H9 (cell line): ENCODE measurements at regions not wholly inside any gene's neighbourhood (a gene's known extent, or its start where the extent isn't known, plus 50 kb on each side); places are given as distances from the start of the nearest gene placed in this dataset.

Experiments
- DNase-seq: peaks from one replicate; pipeline ENCODE4 v3.0.0-alpha.2; 2017
- H2AFZ ChIP-seq: one replicate; pipeline ENCODE4 v1.6.1; 2013; ENCODE audit warnings: mild to moderate bottlenecking, low read length, control low read depth, moderate library complexity
- H2AK5ac ChIP-seq: 2 replicates; pipeline ENCODE4 v1.6.1; 2013; ENCODE audit warnings: low read length, control low read depth, mixed read lengths; ENCODE audit not compliant: insufficient read length
- H2BK120ac ChIP-seq: one replicate; pipeline ENCODE4 v1.6.1; 2013; ENCODE audit warnings: low read depth, mild to moderate bottlenecking, low read length, control low read depth, inconsistent platforms; ENCODE audit not compliant: poor library complexity, severe bottlenecking
- H2BK12ac ChIP-seq: 2 replicates; pipeline ENCODE4 v1.6.1; 2013; ENCODE audit warnings: low read length, control low read depth, mixed read lengths, low read depth; ENCODE audit not compliant: insufficient read length
- H2BK15ac ChIP-seq: 2 replicates; pipeline ENCODE4 v1.6.1; 2013; ENCODE audit warnings: low read depth, low read length, control low read depth
- H2BK20ac ChIP-seq: one replicate; pipeline ENCODE4 v1.6.1; 2013; ENCODE audit warnings: low read depth, mild to moderate bottlenecking, low read length, control low read depth, inconsistent platforms; ENCODE audit not compliant: poor library complexity, severe bottlenecking
- H2BK5ac ChIP-seq: 2 replicates; pipeline ENCODE4 v1.6.1; 2013; ENCODE audit warnings: low read length, control low read depth, mixed read lengths; ENCODE audit not compliant: insufficient read length
- H3K14ac ChIP-seq: 2 replicates; pipeline ENCODE4 v1.6.1; 2013; ENCODE audit warnings: low read length, control low read depth; ENCODE audit not compliant: insufficient read depth
- H3K18ac ChIP-seq: 2 replicates; pipeline ENCODE4 v1.6.1; 2013; ENCODE audit warnings: low read depth, mild to moderate bottlenecking, mixed read lengths, low read length, control low read depth; ENCODE audit not compliant: insufficient read length
- H3K23ac ChIP-seq: 2 replicates; pipeline ENCODE4 v1.6.1; 2013; ENCODE audit warnings: low read length, control low read depth, mixed read lengths, low read depth; ENCODE audit not compliant: insufficient read length
- H3K23me2 ChIP-seq: 2 replicates; pipeline ENCODE4 v1.6.1; 2013; ENCODE audit warnings: low read depth, mild to moderate bottlenecking, mixed read lengths, low read length, control low read depth; ENCODE audit not compliant: insufficient read length, poor library complexity, severe bottlenecking
- H3K27ac ChIP-seq: 2 replicates; pipeline ENCODE4 v1.5.1; 2013; ENCODE audit warnings: low read length, control low read depth, mixed read lengths, low read depth; ENCODE audit not compliant: insufficient read length
- H3K27me3 ChIP-seq: 2 replicates; pipeline ENCODE4 v1.6.1; 2013; ENCODE audit warnings: low read length, control low read depth, inconsistent platforms; ENCODE audit not compliant: insufficient read depth
- H3K4ac ChIP-seq: 2 replicates; pipeline ENCODE4 v1.6.1; 2013; ENCODE audit warnings: low read depth, mild to moderate bottlenecking, control low read depth, inconsistent platforms, low read length, moderate library complexity
- H3K4me1 ChIP-seq: 2 replicates; pipeline ENCODE4 v1.6.1; 2013; ENCODE audit warnings: low read length, control low read depth, inconsistent platforms; ENCODE audit not compliant: insufficient read depth
- H3K4me2 ChIP-seq: 2 replicates; pipeline ENCODE4 v1.6.1; 2013; ENCODE audit warnings: low read length, control low read depth, mixed read lengths; ENCODE audit not compliant: insufficient read length, insufficient read depth
- H3K56ac ChIP-seq: 2 replicates; pipeline ENCODE4 v1.6.1; 2013; ENCODE audit warnings: low read depth, mild to moderate bottlenecking, mixed read lengths, low read length, control low read depth; ENCODE audit not compliant: insufficient read length
- H3K79me1 ChIP-seq: 2 replicates; pipeline ENCODE4 v1.6.1; 2013; ENCODE audit warnings: low read depth, mild to moderate bottlenecking, moderate library complexity, low read length, control low read depth, inconsistent platforms; ENCODE audit not compliant: insufficient read depth, poor library complexity, severe bottlenecking
- H3K79me2 ChIP-seq: 2 replicates; pipeline ENCODE4 v1.6.1; 2013; ENCODE audit warnings: low read length, control low read depth, inconsistent platforms; ENCODE audit not compliant: insufficient read depth
- H3K9ac ChIP-seq: 2 replicates; pipeline ENCODE4 v1.6.1; 2013; ENCODE audit warnings: low read length, control low read depth, mixed read lengths; ENCODE audit not compliant: insufficient read length; ENCODE audit errors: extremely low read depth
- H3K9me3 ChIP-seq: one replicate; pipeline ENCODE4 v1.6.1; 2013; ENCODE audit warnings: low read depth, low read length, inconsistent platforms; ENCODE audit not compliant: control insufficient read depth
- H3T11ph ChIP-seq: one replicate; pipeline ENCODE4 v1.6.1; 2013; ENCODE audit warnings: mild to moderate bottlenecking, low read length, control low read depth, inconsistent platforms
- H4K20me1 ChIP-seq: one replicate; pipeline ENCODE4 v1.6.1; 2013; ENCODE audit not compliant: control insufficient read depth, insufficient read length, insufficient read depth
- H4K5ac ChIP-seq: 2 replicates; pipeline ENCODE4 v1.6.1; 2013; ENCODE audit warnings: low read depth, mild to moderate bottlenecking, mixed read lengths, low read length, control low read depth; ENCODE audit not compliant: insufficient read length
- H4K8ac ChIP-seq: replicated peaks from 2 replicates; pipeline ENCODE4 v1.6.1; 2013; ENCODE audit warnings: low read length, control low read depth, mixed read lengths, low read depth; ENCODE audit not compliant: insufficient read length
- H4K91ac ChIP-seq: 2 replicates; pipeline ENCODE4 v1.6.1; 2013; ENCODE audit warnings: low read depth, mild to moderate bottlenecking, moderate library complexity, mixed read lengths, low read length, control low read depth; ENCODE audit not compliant: insufficient read length
- H3K27ac Mint-ChIP-seq, 3 experiments: 2 replicates in 2 of 3; 3 replicates in 1 of 3; pipeline ENCODE4 v1.8.0; 2020 to 2021; ENCODE audit warnings: mixed read lengths in 3 of 3, mild to moderate bottlenecking in 1 of 3, moderate library complexity in 1 of 3
- H3K27me3 Mint-ChIP-seq: 2 replicates; pipeline ENCODE4 v1.8.0; 2021; ENCODE audit warnings: low read depth, mild to moderate bottlenecking, moderate library complexity, mixed read lengths
- H3K36me3 Mint-ChIP-seq, 3 experiments: 2 replicates in 2 of 3; 3 replicates in 1 of 3; pipeline ENCODE4 v1.8.0; 2020 to 2021; ENCODE audit warnings: low read depth in 3 of 3, mixed read lengths in 3 of 3; ENCODE audit not compliant: insufficient read depth in 1 of 3
- H3K4me1 Mint-ChIP-seq, 2 experiments: 2 replicates each; pipeline ENCODE4 v1.8.0; 2020; ENCODE audit warnings: mixed read lengths in 2 of 2
- H3K4me3 Mint-ChIP-seq, 2 experiments: 2 replicates in 1 of 2; 3 replicates in 1 of 2; pipeline ENCODE4 v1.8.0; 2020 to 2021; ENCODE audit warnings: mild to moderate bottlenecking in 2 of 2, mixed read lengths in 2 of 2, moderate library complexity in 1 of 2
- H3K9me3 Mint-ChIP-seq, 2 experiments: 2 replicates in 1 of 2; 3 replicates in 1 of 2; pipeline ENCODE4 v1.8.0; 2020; ENCODE audit warnings: mild to moderate bottlenecking in 2 of 2, mixed read lengths in 2 of 2, moderate library complexity in 1 of 2
- CTCF ChIP-seq: fragments of 200-600 bp; sonication (generic); conservative IDR thresholded peaks from 3 replicates; pipeline ENCODE4 v1.8.0; 2021; ENCODE audit warnings: antibody characterized with exemption, mild to moderate bottlenecking
- WGBS: extraction: QIAGEN DNeasy Blood & Tissue Kit; methylation state at CpG from one replicate; pipeline ENCODE4 v1.1.7; 2013; ENCODE audit warnings: missing lambda C conversion rate, low lambda C conversion rate, mixed read lengths; ENCODE audit not compliant: insufficient read length; ENCODE audit errors: extremely low coverage; 5-methylcytosine and 5-hydroxymethylcytosine counted together

GRCh38 chr1:240020871-240021270 lies 70.8 kb upstream of the FMN2 start:
- Histone ChIP-seq H3K79me1 (no peaks in the 10 kb centered on the region), H3K23me2 (no peaks in the 10 kb centered on the region), H4K20me1 (no peaks in the 10 kb centered on the region), H3T11ph (no peak overlapping the region), H2BK120ac (no peak overlapping the region), H3K27me3 (no peaks in the 10 kb centered on the region), H2AK5ac (no peak overlapping the region), H4K91ac (no peak overlapping the region), H3K23ac (no peak overlapping the region), H3K27ac (no peak overlapping the region), H3K18ac (no peak overlapping the region), H3K4me1 (no peaks in the 10 kb centered on the region), H3K9ac (no peak overlapping the region), H2BK20ac (no peak overlapping the region), H3K9me3 (no peaks in the 10 kb centered on the region), H2BK5ac (no peak overlapping the region), H3K79me2 (no peaks in the 10 kb centered on the region), H2AFZ (no peak overlapping the region), H4K5ac (no peak overlapping the region), H2BK12ac (no peak overlapping the region), H2BK15ac (no peak overlapping the region), H3K4me2 (no peak overlapping the region), H4K8ac (no peak overlapping the region), H3K4ac (no peak overlapping the region), H3K56ac (no peak overlapping the region), H3K14ac (no peak overlapping the region)
- no peaks in the 10 kb centered on the region for H3K36me3 Mint-ChIP-seq
- no peak for DNase-seq
- WGBS: no CpG with 5 or more reads among the region's 3 CpGs
- H3K27ac Mint-ChIP-seq: no peak overlapping the region
- H3K4me3 Mint-ChIP-seq: no peak overlapping the region
- peaks cover 4 to 7% of the 10 kb centered on the region in 2 experiments; a peak in 3 of 5 replicates for H3K9me3 Mint-ChIP-seq
- H3K4me1 Mint-ChIP-seq: no peaks in the 10 kb centered on the region
- TF ChIP-seq CTCF: no peak
- no peaks in the 10 kb centered on the region for H3K27me3 Mint-ChIP-seq
